ENCODE measurements at regions not wholly inside any gene's neighbourhood (a gene's known extent, or its start where the extent isn't known, plus 50 kb on each side); places are given as distances from the start of the nearest gene placed in this dataset.
"Not testable (repeated sequence)": the region's sequence is repeated elsewhere in the genome, so short reads cannot be mapped to it uniquely, and the experiment has no call there.

DNA sequence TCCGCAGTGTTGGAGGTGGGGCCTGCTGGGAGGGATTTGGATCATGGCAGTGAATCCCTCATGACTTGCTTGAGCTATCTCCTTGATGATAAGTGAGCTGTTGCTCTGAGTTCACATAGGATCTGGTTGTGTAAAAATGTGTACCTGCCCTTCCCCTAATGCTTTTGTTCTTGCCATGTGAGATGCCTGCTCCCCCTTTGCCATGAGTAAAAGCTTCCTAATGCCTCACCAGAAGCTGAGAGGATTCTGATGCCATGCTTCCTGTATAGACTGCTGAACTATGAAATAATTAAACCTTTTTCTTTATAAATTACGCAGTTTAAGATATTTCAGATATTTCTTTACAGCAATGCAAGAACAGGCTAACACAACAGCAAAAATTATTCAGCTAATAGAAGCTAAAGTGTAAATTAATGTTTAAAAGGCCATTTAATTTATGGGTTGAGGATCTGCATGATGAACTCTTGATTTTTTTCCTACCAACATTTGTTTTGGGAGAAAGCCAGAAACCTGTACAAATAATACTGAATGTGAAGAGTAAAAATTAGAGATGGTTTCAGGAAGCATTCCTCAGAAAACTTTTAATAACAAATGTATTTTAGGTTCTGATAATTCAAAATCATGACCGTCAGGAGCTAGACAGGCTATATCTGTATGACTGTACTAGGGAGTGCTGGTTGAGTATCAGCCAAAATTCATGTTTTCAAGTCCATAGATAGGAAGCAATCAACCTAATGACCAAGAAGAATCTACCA is 177.5 kb upstream of the GRIA4 start:
- DNase-seq: no peak

DNA sequence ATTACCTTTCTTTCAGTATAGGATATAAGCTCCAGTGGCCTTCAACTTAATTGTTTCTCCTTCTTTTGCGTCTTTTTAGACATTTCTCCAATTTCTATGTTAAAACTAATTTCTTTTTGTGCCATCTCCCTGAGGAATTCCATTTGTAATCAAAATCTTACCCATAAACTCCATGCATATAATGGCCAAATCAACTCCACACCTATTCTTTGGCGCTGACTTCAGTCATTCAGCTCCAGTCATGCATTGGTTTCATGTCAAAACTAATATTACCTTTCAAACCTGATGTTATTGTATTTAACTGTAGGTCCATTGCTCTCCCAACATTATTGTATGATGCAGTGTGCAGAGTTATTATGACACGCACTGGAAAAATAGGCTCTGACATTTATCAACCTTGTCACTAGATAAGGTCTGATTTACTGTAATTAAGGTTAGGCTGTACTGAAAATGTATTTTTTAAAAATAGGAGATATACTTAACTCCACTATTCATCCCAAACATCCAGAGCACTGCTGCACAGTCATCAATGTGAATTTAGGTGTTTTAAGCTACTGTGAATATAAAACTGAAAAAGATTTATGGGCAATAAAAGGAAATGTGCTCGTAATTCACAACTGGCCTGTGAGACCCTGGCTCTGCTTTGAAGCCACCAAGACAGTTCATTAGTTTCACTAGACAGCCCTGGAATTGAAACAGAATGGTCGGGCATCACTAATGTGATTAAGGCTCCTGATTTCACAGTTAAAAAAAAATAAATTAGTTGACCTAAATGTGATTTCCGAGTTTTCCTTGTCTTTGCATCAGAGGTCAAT is 180.6 kb upstream of the GRIA4 start:
- DNase-seq: no peak

- no peak for DNase-seq
These were observed 202.8 kb upstream of the GRIA4 start for GRCh38 chr11:105407101-105407500.

- no peak for DNase-seq
These were observed 208.5 kb upstream of the GRIA4 start for GRCh38 chr11:105401269-105401809.

DNA sequence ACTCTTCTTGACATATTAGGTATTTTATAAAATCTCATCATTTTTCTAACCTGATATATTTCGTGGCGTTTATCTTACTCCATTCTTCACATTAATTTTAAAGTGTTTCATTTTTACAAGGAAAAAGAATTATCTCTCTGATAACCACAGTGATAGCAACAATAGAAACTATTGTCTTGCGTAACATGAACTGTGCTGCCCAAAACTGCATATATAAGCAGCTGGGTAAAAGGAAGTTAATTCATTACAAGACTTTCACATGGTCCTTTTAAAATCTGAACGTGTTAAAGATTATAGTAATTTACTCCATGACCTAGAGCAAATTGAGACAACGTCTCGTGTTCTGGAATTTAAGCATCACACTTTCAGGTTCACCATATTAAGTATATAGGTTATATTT is 210.4 kb upstream of the GRIA4 start:
- no peak for DNase-seq

GRCh38 chr11:105398636-105399035 is 211.2 kb upstream of the GRIA4 start:
- DNase-seq: no peak

DNA sequence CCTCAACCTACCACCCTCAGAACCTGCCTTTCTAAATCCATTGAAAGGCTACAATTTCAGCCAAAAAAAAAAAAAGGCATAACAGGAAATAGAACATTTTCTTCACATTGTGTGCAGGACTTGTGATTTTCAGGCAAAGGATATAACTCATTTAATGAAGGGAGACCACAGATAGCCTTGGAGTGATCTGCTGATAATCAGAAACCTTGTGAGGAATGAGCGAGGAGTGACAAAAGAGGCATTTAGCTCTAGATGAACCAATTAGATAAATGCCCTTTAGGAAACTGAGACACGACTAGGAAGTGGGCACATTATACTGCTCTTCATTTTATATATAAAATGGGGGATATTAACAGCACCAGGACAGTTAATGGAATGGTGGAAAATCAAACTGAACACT is 216.5 kb upstream of the GRIA4 start:
- no peak for DNase-seq

DNA sequence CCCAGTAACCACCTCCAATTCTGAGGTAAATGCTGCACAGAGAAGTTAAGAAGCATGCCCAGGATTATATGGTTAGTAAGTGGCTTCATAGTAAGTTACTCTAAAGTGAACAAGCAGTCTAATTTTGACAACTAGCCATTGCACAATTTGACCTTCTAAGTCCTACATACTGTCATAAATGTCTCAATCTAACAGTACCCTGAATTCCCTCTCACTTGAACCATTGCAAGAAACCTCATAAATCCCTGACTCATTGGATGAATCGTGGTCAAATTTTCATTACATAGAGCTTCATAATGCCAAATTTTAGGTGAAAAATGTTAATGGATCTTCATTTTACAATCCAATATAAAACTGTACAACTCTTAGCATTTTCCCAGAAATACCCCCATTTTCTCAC is 217.3 kb upstream of the GRIA4 start:
- no peak for DNase-seq

- no peak for DNase-seq
These were observed 219.9 kb upstream of the GRIA4 start for GRCh38 chr11:105389952-105390351.

DNA sequence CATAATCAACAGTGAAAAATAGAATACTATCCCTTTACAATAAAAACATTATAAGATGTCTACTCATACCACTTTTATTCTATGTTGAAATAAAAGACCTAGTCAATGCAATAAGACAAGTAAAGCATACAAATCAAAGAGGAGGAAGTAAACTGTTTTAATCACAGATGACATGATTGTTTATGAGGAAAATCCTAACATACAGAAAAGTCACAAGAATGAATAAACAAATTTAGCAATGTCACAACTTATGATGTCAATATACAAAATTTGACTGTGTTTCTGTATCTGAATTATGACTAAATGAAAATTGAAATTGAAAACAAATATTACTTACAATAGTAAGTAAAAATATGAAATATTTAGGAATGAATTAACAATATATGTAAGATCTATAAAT is 221.9 kb upstream of the GRIA4 start:
- no peak for DNase-seq

GRCh38 chr11:105381941-105382340 is 227.9 kb upstream of the GRIA4 start:
- DNase-seq: no peak

GRCh38 chr11:105377870-105378269 is 232.0 kb upstream of the GRIA4 start:
- no peak for DNase-seq

DNA sequence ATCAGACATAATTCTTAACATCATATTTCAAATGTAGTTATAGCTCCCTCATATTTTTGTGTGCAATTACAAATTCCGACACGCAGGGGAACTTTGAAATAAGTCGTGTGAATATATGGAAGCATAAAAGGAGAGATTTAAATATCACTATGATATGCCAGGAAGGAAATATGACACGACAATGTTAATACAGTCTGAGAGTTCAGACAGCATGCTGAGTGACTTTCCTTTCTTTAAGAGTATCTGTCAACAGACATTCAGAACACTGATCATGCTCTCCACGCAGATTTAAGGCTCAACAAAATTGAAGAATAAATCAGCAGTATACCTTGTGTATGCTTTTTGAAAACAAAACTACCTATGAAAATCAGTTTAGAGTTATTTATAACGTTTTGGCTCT is 232.6 kb upstream of the CARD18 start:
- no peak for DNase-seq

- no peak for DNase-seq
These were observed 231.7 kb upstream of the CARD18 start for GRCh38 chr11:105371311-105371710.

- DNase-seq: no peak
These were observed 229.1 kb upstream of the CARD18 start for GRCh38 chr11:105368711-105369110.

DNA sequence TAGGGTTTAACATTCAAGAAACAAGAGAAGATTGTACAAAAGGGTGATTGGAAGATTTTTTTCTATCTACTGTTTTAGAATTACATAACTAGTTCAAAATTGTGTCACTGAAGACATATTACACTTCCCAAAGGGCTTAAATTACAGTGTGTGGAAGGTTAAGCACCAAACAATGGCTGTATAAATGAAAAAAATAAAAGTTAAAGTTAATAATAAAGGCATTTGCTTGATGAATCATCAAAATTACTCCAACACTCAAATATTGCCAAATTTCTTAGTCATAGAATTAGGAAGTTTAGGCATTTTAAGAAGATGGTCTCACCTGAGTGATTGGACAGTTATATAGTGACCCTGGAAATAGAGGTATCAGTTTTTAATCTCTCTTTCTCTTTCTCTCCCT is 227.6 kb upstream of the CARD18 start:
- DNase-seq: no peak

GRCh38 chr11:105361651-105362050 is 222.1 kb upstream of the CARD18 start:
- DNase-seq: no peak

- DNase-seq: no peak
These were observed 218.2 kb upstream of the CARD18 start for GRCh38 chr11:105357764-105358163.

GRCh38 chr11:105357146-105357545 is 217.6 kb upstream of the CARD18 start:
- DNase-seq: no peak

DNA sequence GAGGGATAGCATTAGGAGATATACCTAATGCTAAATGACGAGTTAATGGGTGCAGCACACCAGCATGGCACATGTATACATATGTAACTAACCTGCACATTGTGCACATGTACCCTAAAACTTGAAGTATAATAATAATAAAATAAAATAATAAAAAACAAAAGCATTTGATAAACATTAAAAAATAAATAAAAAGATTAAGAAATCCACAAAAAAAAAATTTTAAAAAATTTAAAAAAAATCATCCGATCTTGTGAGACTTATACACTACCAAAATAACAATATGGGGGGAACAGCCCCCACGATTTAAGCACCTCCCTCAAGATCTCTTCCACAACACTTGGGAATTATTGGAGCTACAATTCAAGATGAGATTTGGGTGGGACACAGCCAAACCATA is 210.3 kb upstream of the CARD18 start:
- DNase-seq: not testable (repeated sequence)

GRCh38 chr11:105344938-105345337 is 205.4 kb upstream of the CARD18 start:
- no peak for DNase-seq

DNA sequence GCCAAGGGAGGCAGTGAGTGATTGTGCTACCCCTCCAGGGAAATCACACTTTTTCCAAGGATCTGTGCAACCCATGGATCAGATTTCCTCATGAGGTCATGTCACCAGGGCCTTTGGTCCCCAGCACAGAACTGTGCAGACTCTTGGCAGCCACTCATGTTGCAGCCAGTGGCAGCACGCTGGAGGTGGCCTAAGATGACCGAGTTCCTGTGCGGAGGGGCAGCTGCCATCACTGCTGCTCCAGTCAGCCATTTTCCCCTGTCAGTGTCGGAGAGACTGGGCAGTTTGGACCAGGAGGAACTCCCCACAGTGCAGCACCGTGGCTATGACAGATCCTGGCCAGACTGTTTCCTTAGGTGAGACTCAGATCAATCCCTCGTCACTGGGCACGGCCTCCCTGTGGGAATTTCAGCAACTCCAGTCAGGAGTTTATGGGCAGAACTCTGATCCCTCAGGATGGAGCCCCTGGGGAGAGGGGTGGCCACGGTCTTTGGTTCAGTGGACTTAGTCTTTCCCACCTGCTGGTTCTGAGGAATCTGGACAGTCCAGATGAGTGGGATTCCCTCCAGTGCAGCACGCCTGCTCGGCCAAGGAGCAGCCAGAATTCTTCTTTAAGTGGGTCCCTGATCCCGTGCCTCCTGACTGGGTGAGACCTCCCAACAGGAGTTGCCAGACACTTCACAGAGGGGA is 194.6 kb upstream of the CARD18 start:
- DNase-seq: no peak
